COR-L47 (cell line): ENCODE measurements at regions not wholly inside any gene's neighbourhood (a gene's known extent, or its start where the extent isn't known, plus 50 kb on each side); places are given as distances from the start of the nearest gene placed in this dataset.
"Not testable (repeated sequence)": the region's sequence is repeated elsewhere in the genome, so short reads cannot be mapped to it uniquely, and the experiment has no call there.

Experiments
- DNase-seq: peaks from one replicate; lab custom pipeline; 2025; lab: John Stamatoyannopoulos, UW

- no peak for DNase-seq
These were observed 111.4 kb upstream of the JCAD start for GRCh38 chr10:30170814-30171213.

- no peak for DNase-seq
These were observed 110.8 kb upstream of the JCAD start for GRCh38 chr10:30170146-30170545.

- DNase-seq, result no peak
These were observed 110.0 kb upstream of the JCAD start for GRCh38 chr10:30169342-30169741.

GRCh38 chr10:30166929-30167328 is 107.5 kb upstream of the JCAD start:
- no peak for DNase-seq

GRCh38 chr10:30163410-30163809 is 104.0 kb upstream of the JCAD start:
- not testable (repeated sequence) for DNase-seq

GRCh38 chr10:30162796-30163195 is 103.4 kb upstream of the JCAD start:
- not testable (repeated sequence) for DNase-seq

GRCh38 chr10:30160271-30160982 is 101.0 kb upstream of the JCAD start:
- DNase-seq, result no peak

- DNase-seq, result not testable (repeated sequence)
These were observed 100.2 kb upstream of the JCAD start for GRCh38 chr10:30159614-30160013.

- DNase-seq, result no peak
These were observed 99.1 kb upstream of the JCAD start for GRCh38 chr10:30158325-30158960.

GRCh38 chr10:30155401-30155800 is 96.0 kb upstream of the JCAD start:
- DNase-seq, result no peak

- DNase-seq, result no peak
These were observed 95.2 kb upstream of the JCAD start for GRCh38 chr10:30154561-30154960.

GRCh38 chr10:30154126-30154525 is 94.7 kb upstream of the JCAD start:
- no peak for DNase-seq

GRCh38 chr10:30151581-30152389 is 92.4 kb upstream of the JCAD start:
- no peak for DNase-seq

GRCh38 chr10:30141423-30141822 is 82.0 kb upstream of the JCAD start:
- DNase-seq, result no peak

GRCh38 chr10:30134171-30134945 is 75.0 kb upstream of the JCAD start:
- peak; percentile 71 for DNase-seq

GRCh38 chr10:30133198-30133597 is 73.8 kb upstream of the JCAD start:
- no peak for DNase-seq

- not testable (repeated sequence) for DNase-seq
These were observed 72.0 kb upstream of the JCAD start for GRCh38 chr10:30131369-30131768.

- not testable (repeated sequence) for DNase-seq
These were observed 69.9 kb upstream of the JCAD start for GRCh38 chr10:30129326-30129725.

GRCh38 chr10:30127120-30127541 is 67.7 kb upstream of the JCAD start:
- no peak for DNase-seq

- DNase-seq, result no peak
These were observed 66.1 kb upstream of the JCAD start for GRCh38 chr10:30125496-30125895.

GRCh38 chr10:30124704-30125103 is 65.3 kb upstream of the JCAD start:
- DNase-seq, result no peak

GRCh38 chr10:30121401-30121800 is 62.0 kb upstream of the JCAD start:
- no peak for DNase-seq
